ENCODE measurements at regions not wholly inside any gene's neighbourhood (a gene's known extent, or its start where the extent isn't known, plus 50 kb on each side); places are given as distances from the start of the nearest gene placed in this dataset.

- TF ChIP-seq, protein P1, sequence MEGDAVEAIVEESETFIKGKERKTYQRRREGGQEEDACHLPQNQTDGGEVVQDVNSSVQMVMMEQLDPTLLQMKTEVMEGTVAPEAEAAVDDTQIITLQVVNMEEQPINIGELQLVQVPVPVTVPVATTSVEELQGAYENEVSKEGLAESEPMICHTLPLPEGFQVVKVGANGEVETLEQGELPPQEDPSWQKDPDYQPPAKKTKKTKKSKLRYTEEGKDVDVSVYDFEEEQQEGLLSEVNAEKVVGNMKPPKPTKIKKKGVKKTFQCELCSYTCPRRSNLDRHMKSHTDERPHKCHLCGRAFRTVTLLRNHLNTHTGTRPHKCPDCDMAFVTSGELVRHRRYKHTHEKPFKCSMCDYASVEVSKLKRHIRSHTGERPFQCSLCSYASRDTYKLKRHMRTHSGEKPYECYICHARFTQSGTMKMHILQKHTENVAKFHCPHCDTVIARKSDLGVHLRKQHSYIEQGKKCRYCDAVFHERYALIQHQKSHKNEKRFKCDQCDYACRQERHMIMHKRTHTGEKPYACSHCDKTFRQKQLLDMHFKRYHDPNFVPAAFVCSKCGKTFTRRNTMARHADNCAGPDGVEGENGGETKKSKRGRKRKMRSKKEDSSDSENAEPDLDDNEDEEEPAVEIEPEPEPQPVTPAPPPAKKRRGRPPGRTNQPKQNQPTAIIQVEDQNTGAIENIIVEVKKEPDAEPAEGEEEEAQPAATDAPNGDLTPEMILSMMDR (conservative IDR thresholded peaks at IDR 0.05) = no peak
- TF ChIP-seq ZFX (IDR thresholded peaks at IDR 0.05) = no peak
Measured at GRCh38 chr6:4451718-4452117, 316.3 kb upstream of the ECI2 start.
